Left colon (tissue), 2 donors: ENCODE measurements at regions not wholly inside any gene's neighbourhood (a gene's known extent, or its start where the extent isn't known, plus 50 kb on each side); places are given as distances from the start of the nearest gene placed in this dataset.

Experiments
- ATAC-seq: fragments of 200-7000 bp; cut with Tn5 transposase; one replicate; pipeline ENCODE4 v1.9.1; 2020; ENCODE audit warnings: mild to moderate bottlenecking, moderate library complexity
- DNase-seq, 2 donors: peaks; one replicate each; pipeline ENCODE4 v3.0.0-alpha.2; 2020
- intact Hi-C, 2 donors: fragments of 100-400 bp; cut with DNase I in 1 of 2; cut with micrococcal nuclease in 1 of 2; formaldehyde crosslinking; loops; one replicate each; pipeline versions ENCODE4 v1.11.2 to v1.14.0; 2022; cut with DNase I, micrococcal nuclease
- donor health status: DM: no; HTN: no; CAD: no.
- donor health status: DM: yes; HTN: yes; CAD: no.

- ATAC-seq (no peak), DNase-seq (no peak)
- intact Hi-C loops: no loop called here
Measured at GRCh38 chr10:109191341-109191740, 732.0 kb downstream of the XPNPEP1 start.

GRCh38 chr10:109187677-109188076 lies 735.6 kb downstream of the XPNPEP1 start:
- DNase-seq (no peak), ATAC-seq (no peak)
- intact Hi-C loops: no loop called here

GRCh38 chr10:109183366-109183765 lies 739.9 kb downstream of the XPNPEP1 start:
- intact Hi-C loops: no loop called here
- ATAC-seq (no peak), DNase-seq (no peak)

- DNase-seq: no peak
- intact Hi-C loops: no loop called here
- no peak for ATAC-seq
Measured at GRCh38 chr10:109178591-109178990, 744.7 kb downstream of the XPNPEP1 start.

DNA sequence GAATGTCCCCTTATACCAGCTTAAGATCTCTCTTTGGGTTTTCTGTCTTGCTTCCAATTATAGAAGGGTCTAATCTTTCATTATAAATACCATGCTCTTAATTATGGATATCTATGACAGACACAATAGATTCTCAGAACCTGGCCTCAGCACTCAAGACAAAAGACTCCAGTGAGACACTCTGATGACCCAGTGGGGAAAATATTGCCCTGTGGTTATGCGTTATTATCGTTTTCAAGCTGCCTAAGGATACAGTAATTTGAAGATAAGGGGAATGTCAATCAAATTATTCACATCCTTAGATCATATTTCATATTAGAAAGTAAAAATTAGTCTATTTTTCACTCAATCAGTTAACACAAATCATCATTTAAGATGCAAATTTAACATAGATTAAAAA lies 748.8 kb downstream of the XPNPEP1 start:
- intact Hi-C loops: no loop called here
- no peak for DNase-seq
- ATAC-seq: no peak

DNA sequence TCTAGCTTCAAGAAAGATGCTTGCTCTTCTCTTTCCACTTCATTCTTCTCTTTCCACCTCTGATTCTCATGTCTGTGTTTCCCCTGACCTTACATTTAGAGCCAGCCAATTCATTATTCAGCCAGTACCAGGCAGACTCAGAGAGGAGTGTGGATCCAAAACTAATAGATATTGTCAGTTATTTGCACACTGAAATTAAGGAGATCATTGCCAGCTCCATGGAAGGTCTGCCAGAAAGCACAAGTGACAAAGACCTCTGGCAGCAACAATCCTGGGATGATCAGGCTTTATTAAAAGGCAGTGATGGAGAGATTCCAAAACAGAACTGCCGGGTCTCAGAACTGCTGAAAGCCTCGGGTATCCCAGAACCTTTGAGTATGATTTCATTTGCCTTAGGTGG lies 749.4 kb downstream of the XPNPEP1 start:
- no peak for DNase-seq
- ATAC-seq: no peak
- intact Hi-C loops: no loop called here

- ATAC-seq: no peak
- intact Hi-C loops: no loop called here
- no peak for DNase-seq
Measured at GRCh38 chr10:109173121-109173520, 750.2 kb downstream of the XPNPEP1 start.

DNA sequence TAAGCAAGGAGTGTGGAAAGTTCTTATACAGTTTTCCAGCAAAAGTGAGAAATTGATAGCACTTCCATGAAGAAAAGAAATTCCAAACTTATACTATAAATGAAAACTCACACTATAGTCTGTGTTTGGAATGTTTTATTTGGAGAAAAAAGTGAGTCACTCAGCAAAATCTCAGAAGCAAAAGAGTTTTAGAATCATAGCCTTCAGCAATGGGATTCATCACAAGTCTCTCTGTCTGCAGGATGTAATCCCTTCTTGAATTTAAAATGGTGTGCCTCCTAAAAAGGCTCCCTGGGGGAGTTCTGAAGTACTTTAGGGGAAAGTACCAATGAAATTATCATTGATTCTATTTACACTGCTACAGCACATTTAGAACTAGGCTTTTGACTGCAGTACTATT lies 756.4 kb downstream of the XPNPEP1 start:
- intact Hi-C loops: no loop called here
- DNase-seq: no peak
- ATAC-seq: no peak

DNA sequence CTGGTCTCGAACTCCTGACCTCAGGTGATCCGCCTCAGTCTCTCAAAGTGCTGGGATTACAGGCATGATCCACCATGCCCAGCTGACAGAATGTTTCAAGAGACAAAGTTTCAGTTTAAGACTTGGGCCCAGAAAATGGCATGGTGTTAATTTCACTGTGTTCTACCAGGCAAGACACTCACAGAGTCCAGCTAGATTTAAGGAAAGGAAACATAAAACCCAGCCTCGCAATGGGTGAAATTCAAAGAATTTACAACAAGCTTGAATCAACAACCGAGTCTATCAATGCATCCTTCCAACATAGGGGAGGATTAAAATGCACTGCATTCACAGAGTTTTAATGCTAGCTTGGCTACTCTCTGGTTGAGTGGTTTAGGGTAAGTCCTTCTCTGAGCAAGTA lies 764.0 kb downstream of the XPNPEP1 start:
- ATAC-seq (no peak), DNase-seq (no peak)
- intact Hi-C loops: no loop called here

DNA sequence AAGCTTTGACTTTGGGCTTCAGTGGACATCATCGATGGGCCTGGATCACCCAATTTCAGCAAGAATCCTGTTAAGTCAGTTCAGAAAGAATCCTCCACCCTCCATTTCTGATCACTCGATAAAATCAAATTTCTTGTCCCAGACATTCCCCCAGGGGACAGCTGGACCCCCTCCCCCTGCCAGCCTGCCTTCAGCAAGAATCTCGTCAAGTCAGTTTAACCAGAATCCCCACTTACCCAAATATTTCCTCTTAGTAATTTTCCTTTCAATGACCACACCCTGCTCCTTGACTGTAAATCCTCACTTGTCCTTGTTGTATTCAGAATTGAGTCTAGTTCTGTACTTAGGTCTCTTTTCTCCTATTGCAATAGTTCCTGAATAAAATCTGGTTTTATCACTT lies 766.9 kb downstream of the XPNPEP1 start:
- ATAC-seq (no peak), DNase-seq (no peak)
- intact Hi-C loops: no loop called here

DNA sequence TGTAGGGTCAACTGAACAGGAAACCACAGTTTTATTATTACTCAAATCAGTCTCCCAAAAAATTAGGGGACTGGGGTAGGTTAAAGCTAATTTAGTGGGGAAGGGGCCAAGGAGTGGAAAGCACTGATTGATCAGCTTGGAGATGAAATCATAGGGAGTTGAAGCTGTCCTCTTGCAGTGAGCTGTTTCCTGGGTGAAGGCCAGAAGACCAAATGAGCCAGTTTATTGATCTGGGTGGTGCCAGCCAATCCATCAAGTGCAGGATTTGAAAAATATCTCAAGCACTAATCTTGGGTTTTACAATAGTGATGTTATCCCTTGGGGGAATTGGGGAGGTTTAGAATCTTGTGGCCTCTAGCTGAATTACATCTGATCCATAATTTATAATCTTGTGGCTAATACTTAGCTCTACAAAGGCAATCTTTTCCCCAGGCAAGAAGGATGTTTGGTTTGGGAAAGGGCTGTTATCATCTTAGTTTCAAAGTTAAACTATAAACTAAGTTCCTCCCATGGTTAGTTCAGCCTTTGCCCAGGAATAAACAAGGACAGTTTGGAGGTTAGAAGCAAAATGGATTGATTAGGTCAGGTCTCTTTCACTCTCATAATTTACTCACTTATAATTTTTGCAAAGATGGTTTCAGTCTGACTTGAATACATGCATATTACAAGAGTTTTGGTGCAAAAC lies 773.5 kb downstream of the XPNPEP1 start:
- no peak for ATAC-seq
- no peak for DNase-seq
- intact Hi-C loops: no loop called here

GRCh38 chr10:109127363-109127762 lies 795.9 kb downstream of the XPNPEP1 start:
- intact Hi-C loops: no loop called here
- no peak for ATAC-seq
- DNase-seq: no peak

GRCh38 chr10:109126541-109126940 lies 796.8 kb downstream of the XPNPEP1 start:
- intact Hi-C loops: no loop called here
- no peak for DNase-seq
- ATAC-seq: no peak

- DNase-seq: no peak
Measured at GRCh38 chr10:109126016-109126415, 797.3 kb downstream of the XPNPEP1 start.

DNA sequence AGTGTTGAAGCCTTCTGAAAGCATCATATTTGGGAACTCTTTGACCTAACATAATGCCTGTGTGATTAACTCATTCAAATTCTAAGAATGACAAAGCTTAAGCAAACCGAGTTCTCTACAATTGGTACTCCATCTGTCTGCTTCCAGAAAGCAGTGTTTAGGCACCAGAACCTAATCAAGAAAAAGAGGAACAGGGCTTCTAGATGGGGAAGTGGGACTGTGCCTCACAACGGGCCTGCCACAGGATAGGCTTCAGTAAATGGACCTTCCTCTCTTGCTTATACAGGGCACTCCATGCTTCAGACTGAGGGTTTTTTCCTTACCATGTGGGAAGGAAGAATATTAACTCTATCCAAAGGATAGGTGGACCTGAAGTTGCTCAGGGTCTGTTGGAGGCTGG lies 808.1 kb downstream of the XPNPEP1 start:
- intact Hi-C loops: no loop called here
- no peak for DNase-seq
- ATAC-seq: no peak

More at GRCh38 chr10:109126016-109126415, 797.3 kb downstream of the XPNPEP1 start:
- intact Hi-C loops: no loop called here
- ATAC-seq: no peak

DNA sequence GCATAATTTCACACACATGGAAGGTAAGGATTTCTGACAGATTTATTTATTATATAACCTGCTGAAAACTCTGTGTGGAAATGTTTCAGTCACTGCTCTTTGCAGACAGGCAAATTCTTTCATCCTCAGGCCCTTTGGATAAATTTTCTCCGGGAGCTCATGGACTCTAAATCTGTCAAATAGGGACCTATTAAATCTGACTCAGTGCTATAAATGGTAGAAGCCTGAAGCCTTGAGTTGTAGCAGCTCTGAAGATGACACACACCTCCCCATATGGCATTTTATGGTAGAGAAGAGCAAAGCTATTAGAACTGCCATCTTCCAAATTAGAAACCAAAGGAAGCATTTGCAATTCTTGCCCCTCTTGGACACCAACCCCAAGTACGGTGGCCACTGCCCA lies 808.7 kb downstream of the XPNPEP1 start:
- DNase-seq: no peak
- no peak for ATAC-seq
- intact Hi-C loops: no loop called here

- intact Hi-C loops: no loop called here
- no peak for ATAC-seq
- no peak for DNase-seq
Measured at GRCh38 chr10:109106604-109107003, 816.7 kb downstream of the XPNPEP1 start.

GRCh38 chr10:109105725-109106124 lies 817.6 kb downstream of the XPNPEP1 start:
- intact Hi-C loops: no loop called here
- DNase-seq (no peak), ATAC-seq (no peak)

GRCh38 chr10:109104806-109105205 lies 818.5 kb downstream of the XPNPEP1 start:
- intact Hi-C loops: no loop called here
- ATAC-seq (no peak), DNase-seq (no peak)

GRCh38 chr10:109103278-109103677 lies 820.0 kb downstream of the XPNPEP1 start:
- intact Hi-C loops: no loop called here
- DNase-seq (no peak), ATAC-seq (peak; percentile 48)

GRCh38 chr10:109089779-109090178 lies 833.5 kb downstream of the XPNPEP1 start:
- DNase-seq (no peak), ATAC-seq (no peak)
- intact Hi-C loops: no loop called here
